H9 (cell line): ENCODE measurements at regions not wholly inside any gene's neighbourhood (a gene's known extent, or its start where the extent isn't known, plus 50 kb on each side); places are given as distances from the start of the nearest gene placed in this dataset.

Experiments
- DNase-seq: peaks from one replicate; pipeline ENCODE4 v3.0.0-alpha.2; 2017
- H2AFZ ChIP-seq: one replicate; pipeline ENCODE4 v1.6.1; 2013; ENCODE audit warnings: mild to moderate bottlenecking, low read length, control low read depth, moderate library complexity
- H2AK5ac ChIP-seq: 2 replicates; pipeline ENCODE4 v1.6.1; 2013; ENCODE audit warnings: low read length, control low read depth, mixed read lengths; ENCODE audit not compliant: insufficient read length
- H2BK120ac ChIP-seq: one replicate; pipeline ENCODE4 v1.6.1; 2013; ENCODE audit warnings: low read depth, mild to moderate bottlenecking, low read length, control low read depth, inconsistent platforms; ENCODE audit not compliant: poor library complexity, severe bottlenecking
- H2BK12ac ChIP-seq: 2 replicates; pipeline ENCODE4 v1.6.1; 2013; ENCODE audit warnings: low read length, control low read depth, mixed read lengths, low read depth; ENCODE audit not compliant: insufficient read length
- H2BK15ac ChIP-seq: 2 replicates; pipeline ENCODE4 v1.6.1; 2013; ENCODE audit warnings: low read depth, low read length, control low read depth
- H2BK20ac ChIP-seq: one replicate; pipeline ENCODE4 v1.6.1; 2013; ENCODE audit warnings: low read depth, mild to moderate bottlenecking, low read length, control low read depth, inconsistent platforms; ENCODE audit not compliant: poor library complexity, severe bottlenecking
- H2BK5ac ChIP-seq: 2 replicates; pipeline ENCODE4 v1.6.1; 2013; ENCODE audit warnings: low read length, control low read depth, mixed read lengths; ENCODE audit not compliant: insufficient read length
- H3K14ac ChIP-seq: 2 replicates; pipeline ENCODE4 v1.6.1; 2013; ENCODE audit warnings: low read length, control low read depth; ENCODE audit not compliant: insufficient read depth
- H3K18ac ChIP-seq: 2 replicates; pipeline ENCODE4 v1.6.1; 2013; ENCODE audit warnings: low read depth, mild to moderate bottlenecking, mixed read lengths, low read length, control low read depth; ENCODE audit not compliant: insufficient read length
- H3K23ac ChIP-seq: 2 replicates; pipeline ENCODE4 v1.6.1; 2013; ENCODE audit warnings: low read length, control low read depth, mixed read lengths, low read depth; ENCODE audit not compliant: insufficient read length
- H3K23me2 ChIP-seq: 2 replicates; pipeline ENCODE4 v1.6.1; 2013; ENCODE audit warnings: low read depth, mild to moderate bottlenecking, mixed read lengths, low read length, control low read depth; ENCODE audit not compliant: insufficient read length, poor library complexity, severe bottlenecking
- H3K27ac ChIP-seq: 2 replicates; pipeline ENCODE4 v1.5.1; 2013; ENCODE audit warnings: low read length, control low read depth, mixed read lengths, low read depth; ENCODE audit not compliant: insufficient read length
- H3K27me3 ChIP-seq: 2 replicates; pipeline ENCODE4 v1.6.1; 2013; ENCODE audit warnings: low read length, control low read depth, inconsistent platforms; ENCODE audit not compliant: insufficient read depth
- H3K4ac ChIP-seq: 2 replicates; pipeline ENCODE4 v1.6.1; 2013; ENCODE audit warnings: low read depth, mild to moderate bottlenecking, control low read depth, inconsistent platforms, low read length, moderate library complexity
- H3K4me1 ChIP-seq: 2 replicates; pipeline ENCODE4 v1.6.1; 2013; ENCODE audit warnings: low read length, control low read depth, inconsistent platforms; ENCODE audit not compliant: insufficient read depth
- H3K4me2 ChIP-seq: 2 replicates; pipeline ENCODE4 v1.6.1; 2013; ENCODE audit warnings: low read length, control low read depth, mixed read lengths; ENCODE audit not compliant: insufficient read length, insufficient read depth
- H3K56ac ChIP-seq: 2 replicates; pipeline ENCODE4 v1.6.1; 2013; ENCODE audit warnings: low read depth, mild to moderate bottlenecking, mixed read lengths, low read length, control low read depth; ENCODE audit not compliant: insufficient read length
- H3K79me1 ChIP-seq: 2 replicates; pipeline ENCODE4 v1.6.1; 2013; ENCODE audit warnings: low read depth, mild to moderate bottlenecking, moderate library complexity, low read length, control low read depth, inconsistent platforms; ENCODE audit not compliant: insufficient read depth, poor library complexity, severe bottlenecking
- H3K79me2 ChIP-seq: 2 replicates; pipeline ENCODE4 v1.6.1; 2013; ENCODE audit warnings: low read length, control low read depth, inconsistent platforms; ENCODE audit not compliant: insufficient read depth
- H3K9ac ChIP-seq: 2 replicates; pipeline ENCODE4 v1.6.1; 2013; ENCODE audit warnings: low read length, control low read depth, mixed read lengths; ENCODE audit not compliant: insufficient read length; ENCODE audit errors: extremely low read depth
- H3K9me3 ChIP-seq: one replicate; pipeline ENCODE4 v1.6.1; 2013; ENCODE audit warnings: low read depth, low read length, inconsistent platforms; ENCODE audit not compliant: control insufficient read depth
- H3T11ph ChIP-seq: one replicate; pipeline ENCODE4 v1.6.1; 2013; ENCODE audit warnings: mild to moderate bottlenecking, low read length, control low read depth, inconsistent platforms
- H4K20me1 ChIP-seq: one replicate; pipeline ENCODE4 v1.6.1; 2013; ENCODE audit not compliant: control insufficient read depth, insufficient read length, insufficient read depth
- H4K5ac ChIP-seq: 2 replicates; pipeline ENCODE4 v1.6.1; 2013; ENCODE audit warnings: low read depth, mild to moderate bottlenecking, mixed read lengths, low read length, control low read depth; ENCODE audit not compliant: insufficient read length
- H4K8ac ChIP-seq: replicated peaks from 2 replicates; pipeline ENCODE4 v1.6.1; 2013; ENCODE audit warnings: low read length, control low read depth, mixed read lengths, low read depth; ENCODE audit not compliant: insufficient read length
- H4K91ac ChIP-seq: 2 replicates; pipeline ENCODE4 v1.6.1; 2013; ENCODE audit warnings: low read depth, mild to moderate bottlenecking, moderate library complexity, mixed read lengths, low read length, control low read depth; ENCODE audit not compliant: insufficient read length
- H3K27ac Mint-ChIP-seq, 3 experiments: 2 replicates in 2 of 3; 3 replicates in 1 of 3; pipeline ENCODE4 v1.8.0; 2020 to 2021; ENCODE audit warnings: mixed read lengths in 3 of 3, mild to moderate bottlenecking in 1 of 3, moderate library complexity in 1 of 3
- H3K27me3 Mint-ChIP-seq: 2 replicates; pipeline ENCODE4 v1.8.0; 2021; ENCODE audit warnings: low read depth, mild to moderate bottlenecking, moderate library complexity, mixed read lengths
- H3K36me3 Mint-ChIP-seq, 3 experiments: 2 replicates in 2 of 3; 3 replicates in 1 of 3; pipeline ENCODE4 v1.8.0; 2020 to 2021; ENCODE audit warnings: low read depth in 3 of 3, mixed read lengths in 3 of 3; ENCODE audit not compliant: insufficient read depth in 1 of 3
- H3K4me1 Mint-ChIP-seq, 2 experiments: 2 replicates each; pipeline ENCODE4 v1.8.0; 2020; ENCODE audit warnings: mixed read lengths in 2 of 2
- H3K4me3 Mint-ChIP-seq, 2 experiments: 2 replicates in 1 of 2; 3 replicates in 1 of 2; pipeline ENCODE4 v1.8.0; 2020 to 2021; ENCODE audit warnings: mild to moderate bottlenecking in 2 of 2, mixed read lengths in 2 of 2, moderate library complexity in 1 of 2
- H3K9me3 Mint-ChIP-seq, 2 experiments: 2 replicates in 1 of 2; 3 replicates in 1 of 2; pipeline ENCODE4 v1.8.0; 2020; ENCODE audit warnings: mild to moderate bottlenecking in 2 of 2, mixed read lengths in 2 of 2, moderate library complexity in 1 of 2
- WGBS: extraction: QIAGEN DNeasy Blood & Tissue Kit; methylation state at CpG from one replicate; pipeline ENCODE4 v1.1.7; 2013; ENCODE audit warnings: missing lambda C conversion rate, low lambda C conversion rate, mixed read lengths; ENCODE audit not compliant: insufficient read length; ENCODE audit errors: extremely low coverage; 5-methylcytosine and 5-hydroxymethylcytosine counted together
- TF ChIP-seq, protein P1 (sequence below): fragments of 200-600 bp; sonication (generic); conservative IDR thresholded peaks from 3 replicates; pipeline ENCODE4 v1.8.0; 2021; ENCODE audit warnings: antibody characterized with exemption, mild to moderate bottlenecking

DNA sequence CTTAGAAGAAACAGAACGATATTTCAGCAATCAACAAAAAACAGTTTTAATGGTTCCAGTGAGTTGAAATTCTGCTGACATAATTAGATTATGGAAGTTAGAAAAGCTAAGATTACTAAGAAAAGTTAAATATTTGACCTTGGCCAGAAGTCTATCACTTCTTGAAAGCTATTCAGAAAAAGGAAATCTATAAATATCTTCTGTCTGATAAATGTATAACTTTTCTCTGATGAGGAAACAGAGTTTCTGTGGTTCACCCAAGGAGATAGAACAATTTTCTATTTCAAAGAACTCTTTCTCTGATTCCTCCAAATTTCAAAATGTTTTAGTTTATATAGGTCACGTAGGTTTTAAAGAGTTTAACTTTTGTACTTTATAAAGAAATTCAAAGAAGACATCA is 438.4 kb upstream of the CHORDC1 start:
- no peak overlapping the region for H3K27ac ChIP-seq
- no peak overlapping the region for H3T11ph ChIP-seq
- H3K4me2 ChIP-seq = no peak overlapping the region
- H3K79me1 ChIP-seq = no peaks in the 10 kb centered on the region
- Mint-ChIP-seq H3K27ac (no peak overlapping the region), H3K9me3 (no peaks in the 10 kb centered on the region; a peak in 3 of 5 replicates), H3K36me3 (0 out of 7 replicates have a peak, but pooled peaks cover 0 to 3% (median 0%) of the 10 kb centered on the region in 3 experiments), H3K4me3 (no peak overlapping the region), H3K4me1 (peaks cover under 1 to 2% of the 10 kb centered on the region in 2 experiments), H3K27me3 (no peaks in the 10 kb centered on the region; the same call in none of the 2 replicates)
- no peak overlapping the region for H2BK20ac ChIP-seq
- H3K4ac ChIP-seq = no peak overlapping the region
- no peak for DNase-seq
- H2BK15ac ChIP-seq = no peak overlapping the region
- WGBS = no CpG with 5 or more reads among the region's 2 CpGs
- H3K23me2 ChIP-seq = no peaks in the 10 kb centered on the region
- no peak overlapping the region for H3K18ac ChIP-seq
- H2BK12ac ChIP-seq = no peak overlapping the region
- H4K8ac ChIP-seq = no peak overlapping the region
- H4K5ac ChIP-seq = no peak overlapping the region
- H3K23ac ChIP-seq = no peak overlapping the region
- no peaks in the 10 kb centered on the region for H4K20me1 ChIP-seq
- no peaks in the 10 kb centered on the region for H3K27me3 ChIP-seq
- H4K91ac ChIP-seq = no peak overlapping the region
- no peak overlapping the region for H3K9ac ChIP-seq
- H3K4me1 ChIP-seq = no peaks in the 10 kb centered on the region
- no peak overlapping the region for H2AFZ ChIP-seq
- TF ChIP-seq, protein P1, sequence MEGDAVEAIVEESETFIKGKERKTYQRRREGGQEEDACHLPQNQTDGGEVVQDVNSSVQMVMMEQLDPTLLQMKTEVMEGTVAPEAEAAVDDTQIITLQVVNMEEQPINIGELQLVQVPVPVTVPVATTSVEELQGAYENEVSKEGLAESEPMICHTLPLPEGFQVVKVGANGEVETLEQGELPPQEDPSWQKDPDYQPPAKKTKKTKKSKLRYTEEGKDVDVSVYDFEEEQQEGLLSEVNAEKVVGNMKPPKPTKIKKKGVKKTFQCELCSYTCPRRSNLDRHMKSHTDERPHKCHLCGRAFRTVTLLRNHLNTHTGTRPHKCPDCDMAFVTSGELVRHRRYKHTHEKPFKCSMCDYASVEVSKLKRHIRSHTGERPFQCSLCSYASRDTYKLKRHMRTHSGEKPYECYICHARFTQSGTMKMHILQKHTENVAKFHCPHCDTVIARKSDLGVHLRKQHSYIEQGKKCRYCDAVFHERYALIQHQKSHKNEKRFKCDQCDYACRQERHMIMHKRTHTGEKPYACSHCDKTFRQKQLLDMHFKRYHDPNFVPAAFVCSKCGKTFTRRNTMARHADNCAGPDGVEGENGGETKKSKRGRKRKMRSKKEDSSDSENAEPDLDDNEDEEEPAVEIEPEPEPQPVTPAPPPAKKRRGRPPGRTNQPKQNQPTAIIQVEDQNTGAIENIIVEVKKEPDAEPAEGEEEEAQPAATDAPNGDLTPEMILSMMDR = no peak
- H2BK5ac ChIP-seq = no peak overlapping the region
- no peak overlapping the region for H2AK5ac ChIP-seq
- no peaks in the 10 kb centered on the region for H3K9me3 ChIP-seq
- no peak overlapping the region for H3K56ac ChIP-seq
- no peaks in the 10 kb centered on the region for H3K79me2 ChIP-seq
- no peak overlapping the region for H3K14ac ChIP-seq
- no peak overlapping the region for H2BK120ac ChIP-seq
